HEK293 (cell line): ENCODE measurements at regions not wholly inside any gene's neighbourhood (a gene's known extent, or its start where the extent isn't known, plus 50 kb on each side); places are given as distances from the start of the nearest gene placed in this dataset.

Experiments used
- CTCF ChIA-PET: fragments of 350-600 bp; formaldehyde crosslinking; extraction: SDS; loops from one replicate; lab custom pipeline; 2021; ENCODE audit warnings: antibody characterized with exemption; lab: Yijun Ruan, JAX
- POLR2A ChIA-PET: fragments of 300-600 bp; formaldehyde crosslinking; extraction: SDS; loops from one replicate; lab custom pipeline; 2020; ENCODE audit warnings: antibody characterized with exemption, inconsistent platforms; lab: Yijun Ruan, JAX
- H3K27ac ChIP-seq: fragments of 200-500 bp; sonication (Bioruptor generic); 2 replicates; pipeline ENCODE4 v1.5.1; 2014; ENCODE audit warnings: low read depth, low read length, control low read depth, inconsistent platforms; ENCODE audit errors: extremely low read depth
- H3K36me3 ChIP-seq, 2 experiments: fragments of 200-500 bp in 1 of 2; sonication (Bioruptor generic) in 1 of 2; 1 replicate in 1 of 2; 2 replicates in 1 of 2; pipeline ENCODE4 v1.5.1; 2014 to 2017; ENCODE audit warnings: inconsistent platforms in 2 of 2, low read length in 2 of 2; ENCODE audit not compliant: control insufficient read depth in 2 of 2, insufficient read depth in 1 of 2
- H3K4me1 ChIP-seq: fragments of 200-500 bp; sonication (Bioruptor generic); 2 replicates; pipeline ENCODE4 v1.5.1; 2014; ENCODE audit warnings: mild to moderate bottlenecking, low read length, inconsistent platforms; ENCODE audit not compliant: control insufficient read depth, insufficient read depth
- H3K4me3 ChIP-seq: 2 replicates; pipeline ENCODE4 v1.5.1; 2011; ENCODE audit warnings: low read depth, mild to moderate bottlenecking, control low read depth, low read length, moderate library complexity
- H3K9me3 ChIP-seq: fragments of 200-500 bp; sonication (Bioruptor generic); 2 replicates; pipeline ENCODE4 v1.5.1; 2014; ENCODE audit warnings: low read depth, low read length, inconsistent platforms; ENCODE audit not compliant: control insufficient read depth, insufficient read depth
- BCL11B ChIP-seq: fragments of 450-650 bp; formaldehyde crosslinking; IDR thresholded peaks from 2 replicates; pipeline ENCODE4 v1.5.1; 2016; ENCODE audit warnings: low read depth, missing biosample characterization, missing genetic modification characterization
- HIC1 ChIP-seq: fragments of 450-650 bp; formaldehyde crosslinking; IDR thresholded peaks from 2 replicates; pipeline ENCODE4 v1.5.1; 2016; ENCODE audit warnings: missing biosample characterization, missing genetic modification characterization
- HOXC10 ChIP-seq: sonication (generic); formaldehyde crosslinking; IDR thresholded peaks from 2 replicates; pipeline ENCODE4 v1.8.1; 2023; ENCODE audit warnings: mild to moderate bottlenecking, missing genetic modification reagents
- KLF7 ChIP-seq: fragments of 450-650 bp; formaldehyde crosslinking; IDR thresholded peaks from 2 replicates; pipeline ENCODE4 v1.5.1; 2016; ENCODE audit warnings: missing biosample characterization, missing genetic modification characterization, borderline replicate concordance
- PRDM6 ChIP-seq: fragments of 450-650 bp; formaldehyde crosslinking; IDR thresholded peaks from 2 replicates; pipeline ENCODE4 v1.5.1; 2017; ENCODE audit warnings: missing biosample characterization, missing genetic modification characterization
- TSHZ1 ChIP-seq: fragments of 450-650 bp; formaldehyde crosslinking; IDR thresholded peaks from 2 replicates; pipeline ENCODE4 v1.5.1; 2016; ENCODE audit warnings: missing biosample characterization, missing genetic modification characterization, borderline replicate concordance
- ZNF114 ChIP-seq: fragments of 450-650 bp; formaldehyde crosslinking; IDR thresholded peaks from 2 replicates; pipeline ENCODE4 v1.5.0; 2017; ENCODE audit warnings: missing biosample characterization, missing genetic modification characterization
- ZNF148 ChIP-seq: fragments of 450-650 bp; formaldehyde crosslinking; IDR thresholded peaks from 2 replicates; pipeline ENCODE4 v1.5.0; 2017; ENCODE audit warnings: missing biosample characterization, missing genetic modification characterization, borderline replicate concordance
- ZNF155 ChIP-seq: fragments of 450-650 bp; formaldehyde crosslinking; IDR thresholded peaks from 2 replicates; pipeline ENCODE4 v1.5.1; 2016; ENCODE audit warnings: missing biosample characterization, missing genetic modification characterization
- ZNF239 ChIP-seq: fragments of 450-650 bp; formaldehyde crosslinking; IDR thresholded peaks from 2 replicates; pipeline ENCODE4 v1.5.1; 2016; ENCODE audit warnings: missing biosample characterization, missing genetic modification characterization
- ZNF341 ChIP-seq: fragments of 450-650 bp; formaldehyde crosslinking; IDR thresholded peaks from 2 replicates; pipeline ENCODE4; 2016; ENCODE audit warnings: low read depth, missing biosample characterization, missing genetic modification characterization
- ZNF473 ChIP-seq: fragments of 450-650 bp; formaldehyde crosslinking; IDR thresholded peaks from 2 replicates; pipeline ENCODE4 v1.5.1; 2017; ENCODE audit warnings: missing biosample characterization, missing genetic modification characterization
- ZNF654 ChIP-seq: fragments of 450-650 bp; formaldehyde crosslinking; IDR thresholded peaks from 2 replicates; pipeline ENCODE4 v1.5.1; 2016; ENCODE audit warnings: low read depth, missing biosample characterization, missing genetic modification characterization
- ZNF664 ChIP-seq: fragments of 450-650 bp; formaldehyde crosslinking; IDR thresholded peaks from 2 replicates; pipeline ENCODE4 v1.5.1; 2016; ENCODE audit warnings: missing biosample characterization, missing genetic modification characterization
- ZNF830 ChIP-seq: fragments of 450-650 bp; IDR thresholded peaks from 2 replicates; pipeline ENCODE4 v1.5.0; 2018; ENCODE audit warnings: missing biosample characterization, missing genetic modification characterization, low read depth, mild to moderate bottlenecking, moderate library complexity
- ZNF843 ChIP-seq: fragments of 450-650 bp; formaldehyde crosslinking; IDR thresholded peaks from 2 replicates; pipeline ENCODE4 v1.5.1; 2016; ENCODE audit warnings: missing biosample characterization, missing genetic modification characterization
- TF ChIP-seq, protein P1 (sequence below): fragments of 450-650 bp; formaldehyde crosslinking; IDR thresholded peaks from 2 replicates; pipeline ENCODE4 v1.5.1; 2016; ENCODE audit warnings: missing biosample characterization, missing genetic modification characterization
- TF ChIP-seq, protein P2 (sequence below): IDR thresholded peaks from 2 replicates; pipeline ENCODE4 v1.6.1; 2011; ENCODE audit warnings: mild to moderate bottlenecking, low read depth, low read length, borderline replicate concordance

GRCh38 chr10:3487228-3487627 is 297.8 kb downstream of the KLF6 start:
- H3K36me3 ChIP-seq: no peaks in the 10 kb centered on the region
- no peak overlapping the region for H3K27ac ChIP-seq
- CTCF ChIA-PET: no interaction called here
- peaks cover 13% of the 10 kb centered on the region for H3K4me1 ChIP-seq
- no peak overlapping the region for H3K4me3 ChIP-seq
- TF ChIP-seq ZNF654 (tag by site-specific recombination) (no peak), HOXC10 (no peak), ZNF155 (tag by site-specific recombination) (no peak), BCL11B (no peak), HIC1 (no peak), ZNF114 (no peak), PRDM6 (tag by site-specific recombination) (no peak), ZNF239 (no peak), TSHZ1 (no peak), ZNF830 (no peak), KLF7 (no peak), ZNF473 (tag by site-specific recombination) (no peak), ZNF664 (tag by site-specific recombination) (no peak), ZNF148 (no peak), ZNF341 (no peak), ZNF843 (no peak)
- TF ChIP-seq, protein P1, sequence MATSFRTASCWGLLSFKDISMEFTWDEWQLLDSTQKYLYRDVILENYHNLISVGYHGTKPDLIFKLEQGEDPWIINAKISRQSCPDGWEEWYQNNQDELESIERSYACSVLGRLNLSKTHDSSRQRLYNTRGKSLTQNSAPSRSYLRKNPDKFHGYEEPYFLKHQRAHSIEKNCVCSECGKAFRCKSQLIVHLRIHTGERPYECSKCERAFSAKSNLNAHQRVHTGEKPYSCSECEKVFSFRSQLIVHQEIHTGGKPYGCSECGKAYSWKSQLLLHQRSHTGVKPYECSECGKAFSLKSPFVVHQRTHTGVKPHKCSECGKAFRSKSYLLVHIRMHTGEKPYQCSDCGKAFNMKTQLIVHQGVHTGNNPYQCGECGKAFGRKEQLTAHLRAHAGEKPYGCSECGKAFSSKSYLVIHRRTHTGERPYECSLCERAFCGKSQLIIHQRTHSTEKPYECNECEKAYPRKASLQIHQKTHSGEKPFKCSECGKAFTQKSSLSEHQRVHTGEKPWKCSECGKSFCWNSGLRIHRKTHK: no peak
- TF ChIP-seq, protein P2, sequence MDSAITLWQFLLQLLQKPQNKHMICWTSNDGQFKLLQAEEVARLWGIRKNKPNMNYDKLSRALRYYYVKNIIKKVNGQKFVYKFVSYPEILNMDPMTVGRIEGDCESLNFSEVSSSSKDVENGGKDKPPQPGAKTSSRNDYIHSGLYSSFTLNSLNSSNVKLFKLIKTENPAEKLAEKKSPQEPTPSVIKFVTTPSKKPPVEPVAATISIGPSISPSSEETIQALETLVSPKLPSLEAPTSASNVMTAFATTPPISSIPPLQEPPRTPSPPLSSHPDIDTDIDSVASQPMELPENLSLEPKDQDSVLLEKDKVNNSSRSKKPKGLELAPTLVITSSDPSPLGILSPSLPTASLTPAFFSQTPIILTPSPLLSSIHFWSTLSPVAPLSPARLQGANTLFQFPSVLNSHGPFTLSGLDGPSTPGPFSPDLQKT: no peak
- H3K9me3 ChIP-seq: no peaks in the 10 kb centered on the region
- POLR2A ChIA-PET: no interaction called here
